SK-N-SH (cell line): ENCODE measurements at regions not wholly inside any gene's neighbourhood (a gene's known extent, or its start where the extent isn't known, plus 50 kb on each side); places are given as distances from the start of the nearest gene placed in this dataset.

ENCODE experiments used
- CTCF ChIA-PET: fragments of 300-600, 350-600 bp; formaldehyde crosslinking; extraction: SDS; loops from one replicate; lab custom pipeline; 2021; lab: Yijun Ruan, JAX
- POLR2A ChIA-PET: fragments of 350-600 bp; sonication (Branson Sonifier 250); formaldehyde crosslinking; extraction: SDS; loops from one replicate; lab custom pipeline; 2020; ENCODE audit warnings: antibody characterized with exemption, inconsistent platforms; lab: Yijun Ruan, JAX
- DNase-seq: peaks from one replicate; pipeline ENCODE4 v3.0.0; 2012
- H2AFZ ChIP-seq: fragments of 200-600 bp; sonication (generic); 2 replicates; pipeline ENCODE4 v1.8.1; 2016; ENCODE audit warnings: antibody characterized with exemption, mild to moderate bottlenecking, low read depth
- H3F3A ChIP-seq: fragments of 200-600 bp; sonication (generic); replicated peaks from 2 replicates; pipeline ENCODE3; 2016; ENCODE audit warnings: antibody characterized with exemption, mild to moderate bottlenecking; ENCODE audit not compliant: insufficient read depth
- H3K27ac ChIP-seq, 2 experiments: fragments of 200-500 bp in 1 of 2; fragments of 200-600 bp in 1 of 2; sonication (Bioruptor generic) in 1 of 2; sonication (generic), shearing (Covaris generic) in 1 of 2; 2 replicates each; pipeline versions ENCODE4 v1.5.1 to v1.6.1; 2014 to 2016; ENCODE audit warnings: low read depth in 2 of 2, inconsistent platforms in 1 of 2, low read length in 1 of 2, mild to moderate bottlenecking in 1 of 2, mixed read lengths in 1 of 2
- H3K27me3 ChIP-seq: fragments of 200-600 bp; sonication (generic), shearing (Covaris generic); 2 replicates; pipeline ENCODE4 v1.6.1; 2016; ENCODE audit warnings: mixed run types; ENCODE audit not compliant: insufficient read depth
- H3K36me3 ChIP-seq, 2 experiments: fragments of 200-500 bp in 1 of 2; fragments of 200-600 bp in 1 of 2; sonication (Bioruptor generic) in 1 of 2; sonication (generic) in 1 of 2; replicated peaks in 1 of 2; 2 replicates each; pipeline versions ENCODE3 to v1.5.1; 2014 to 2016; ENCODE audit warnings: low read length in 1 of 2, mild to moderate bottlenecking in 1 of 2; ENCODE audit not compliant: insufficient read depth in 2 of 2, control insufficient read depth in 1 of 2
- H3K4me1 ChIP-seq, 2 experiments: fragments of 200-500 bp in 1 of 2; fragments of 200-600 bp in 1 of 2; sonication (Bioruptor generic) in 1 of 2; sonication (generic), shearing (Covaris generic) in 1 of 2; 2 replicates each; pipeline versions ENCODE4 v1.5.1 to v1.6.1; 2014 to 2016; ENCODE audit warnings: low read depth in 1 of 2, low read length in 1 of 2, mixed run types in 1 of 2; ENCODE audit not compliant: insufficient read depth in 2 of 2, control insufficient read depth in 1 of 2
- H3K4me2 ChIP-seq: fragments of 200-600 bp; sonication (generic), shearing (Covaris generic); 2 replicates; pipeline ENCODE4 v1.6.1; 2017; ENCODE audit warnings: mixed run types
- H3K4me3 ChIP-seq, 2 experiments: fragments of 200-500 bp in 1 of 2; fragments of 200-600 bp in 1 of 2; sonication (Bioruptor generic) in 1 of 2; sonication (generic), shearing (Covaris generic) in 1 of 2; 2 replicates each; pipeline versions ENCODE4 v1.5.1 to v1.8.1; 2014 to 2016; ENCODE audit warnings: low read depth in 2 of 2, inconsistent platforms in 1 of 2, low read length in 1 of 2, mild to moderate bottlenecking in 1 of 2, mixed read lengths in 1 of 2, moderate library complexity in 1 of 2
- H3K79me2 ChIP-seq: fragments of 200-600 bp; sonication (generic); 2 replicates; pipeline ENCODE4 v1.8.1; 2017; ENCODE audit warnings: mild to moderate bottlenecking; ENCODE audit not compliant: insufficient read depth
- H3K9ac ChIP-seq: fragments of 200-600 bp; sonication (generic); 2 replicates; pipeline ENCODE4 v1.6.1; 2017; ENCODE audit warnings: mixed run types
- H3K9me2 ChIP-seq: fragments of 200-600 bp; sonication (generic); 2 replicates; pipeline ENCODE4 v1.6.1; 2017; ENCODE audit warnings: mixed run types
- H3K9me3 ChIP-seq: fragments of 200-600 bp; sonication (generic); 2 replicates; pipeline ENCODE4 v1.6.1; 2017; ENCODE audit warnings: mixed run types, mild to moderate bottlenecking, moderate library complexity
- H4K20me1 ChIP-seq: fragments of 200-600 bp; sonication (generic); 2 replicates; pipeline ENCODE4 v1.6.1; 2017; ENCODE audit warnings: mild to moderate bottlenecking, mixed run types; ENCODE audit not compliant: insufficient read depth
- CHD2 ChIP-seq: fragments of 150-350 bp; IDR thresholded peaks from 2 replicates; pipeline ENCODE4 v1.6.1; 2018; ENCODE audit warnings: low read length; ENCODE audit not compliant: partially characterized antibody
- ELF1 ChIP-seq: IDR thresholded peaks from 2 replicates; pipeline ENCODE4 v1.4.0; 2012
- EP300 ChIP-seq, 2 experiments: IDR thresholded peaks; 2 replicates each; pipeline versions ENCODE4 v1.4.0 to v1.6.1; 2012; ENCODE audit warnings: borderline replicate concordance in 1 of 2, low read depth in 1 of 2, low read length in 1 of 2
- EZH2phosphoT487 ChIP-seq: fragments of 200-600 bp; sonication (generic); IDR thresholded peaks from 2 replicates; pipeline ENCODE4 v1.6.1; 2017; ENCODE audit warnings: low read depth, mixed run types, mild to moderate bottlenecking, antibody characterized with exemption, moderate library complexity, borderline replicate concordance
- FOSL2 ChIP-seq: IDR thresholded peaks from 2 replicates; pipeline ENCODE4 v1.4.0; 2012; ENCODE audit warnings: low read depth, mild to moderate bottlenecking, moderate library complexity, borderline replicate concordance
- FOXJ3 ChIP-seq: sonication (generic); formaldehyde crosslinking; IDR thresholded peaks from 2 replicates; pipeline ENCODE4 v1.5.1; 2020; ENCODE audit warnings: mild to moderate bottlenecking, missing genetic modification reagents
- GATA2 ChIP-seq: sonication (generic); formaldehyde crosslinking; IDR thresholded peaks from 2 replicates; pipeline ENCODE4 v1.5.0; 2020; ENCODE audit warnings: mild to moderate bottlenecking, missing genetic modification reagents
- RAD21 ChIP-seq: IDR thresholded peaks from 2 replicates; pipeline ENCODE4 v1.6.1; 2012; ENCODE audit warnings: mild to moderate bottlenecking, low read length
- RCOR1 ChIP-seq: fragments of 150-350 bp; IDR thresholded peaks from 2 replicates; pipeline ENCODE4 v1.6.1; 2017; ENCODE audit warnings: antibody characterized with exemption, low read length
- RFX5 ChIP-seq: IDR thresholded peaks from 2 replicates; pipeline ENCODE4 v1.6.1; 2012; ENCODE audit warnings: mild to moderate bottlenecking, improper control_type of control experiment, low read length
- RXRA ChIP-seq: IDR thresholded peaks from 2 replicates; pipeline ENCODE4 v1.4.0; 2012; ENCODE audit warnings: low read depth, mild to moderate bottlenecking, borderline replicate concordance
- SIN3A ChIP-seq: IDR thresholded peaks from 2 replicates; pipeline ENCODE4 v1.6.1; 2012; ENCODE audit warnings: low read depth, mild to moderate bottlenecking, low read length, moderate library complexity, borderline replicate concordance
- SMC3 ChIP-seq: IDR thresholded peaks from 2 replicates; pipeline ENCODE4 v1.6.1; 2012; ENCODE audit warnings: low read depth, low read length, improper control_type of control experiment
- TCF12 ChIP-seq: IDR thresholded peaks from 2 replicates; pipeline ENCODE4 v1.4.0; 2012
- USF1 ChIP-seq: IDR thresholded peaks from 2 replicates; pipeline ENCODE4 v1.4.0; 2012; ENCODE audit warnings: low read depth, borderline replicate concordance
- YY1 ChIP-seq: IDR thresholded peaks from 2 replicates; pipeline ENCODE4 v1.4.0; 2012; ENCODE audit warnings: low read depth, mild to moderate bottlenecking
- WGBS: methylation state at CpG from one replicate; pipeline ENCODE4 v1.1.6; 2017; ENCODE audit warnings: low lambda C conversion rate; 5-methylcytosine and 5-hydroxymethylcytosine counted together
- TF ChIP-seq, protein P1 (sequence below): IDR thresholded peaks from 2 replicates; pipeline ENCODE4 v1.6.1; 2012; ENCODE audit warnings: mild to moderate bottlenecking, low read depth, low read length, moderate library complexity
- TF ChIP-seq, protein P2 (sequence below): IDR thresholded peaks from 2 replicates; pipeline ENCODE4; 2012

- no peak for TF ChIP-seq SMC3
- TF ChIP-seq, protein P1, sequence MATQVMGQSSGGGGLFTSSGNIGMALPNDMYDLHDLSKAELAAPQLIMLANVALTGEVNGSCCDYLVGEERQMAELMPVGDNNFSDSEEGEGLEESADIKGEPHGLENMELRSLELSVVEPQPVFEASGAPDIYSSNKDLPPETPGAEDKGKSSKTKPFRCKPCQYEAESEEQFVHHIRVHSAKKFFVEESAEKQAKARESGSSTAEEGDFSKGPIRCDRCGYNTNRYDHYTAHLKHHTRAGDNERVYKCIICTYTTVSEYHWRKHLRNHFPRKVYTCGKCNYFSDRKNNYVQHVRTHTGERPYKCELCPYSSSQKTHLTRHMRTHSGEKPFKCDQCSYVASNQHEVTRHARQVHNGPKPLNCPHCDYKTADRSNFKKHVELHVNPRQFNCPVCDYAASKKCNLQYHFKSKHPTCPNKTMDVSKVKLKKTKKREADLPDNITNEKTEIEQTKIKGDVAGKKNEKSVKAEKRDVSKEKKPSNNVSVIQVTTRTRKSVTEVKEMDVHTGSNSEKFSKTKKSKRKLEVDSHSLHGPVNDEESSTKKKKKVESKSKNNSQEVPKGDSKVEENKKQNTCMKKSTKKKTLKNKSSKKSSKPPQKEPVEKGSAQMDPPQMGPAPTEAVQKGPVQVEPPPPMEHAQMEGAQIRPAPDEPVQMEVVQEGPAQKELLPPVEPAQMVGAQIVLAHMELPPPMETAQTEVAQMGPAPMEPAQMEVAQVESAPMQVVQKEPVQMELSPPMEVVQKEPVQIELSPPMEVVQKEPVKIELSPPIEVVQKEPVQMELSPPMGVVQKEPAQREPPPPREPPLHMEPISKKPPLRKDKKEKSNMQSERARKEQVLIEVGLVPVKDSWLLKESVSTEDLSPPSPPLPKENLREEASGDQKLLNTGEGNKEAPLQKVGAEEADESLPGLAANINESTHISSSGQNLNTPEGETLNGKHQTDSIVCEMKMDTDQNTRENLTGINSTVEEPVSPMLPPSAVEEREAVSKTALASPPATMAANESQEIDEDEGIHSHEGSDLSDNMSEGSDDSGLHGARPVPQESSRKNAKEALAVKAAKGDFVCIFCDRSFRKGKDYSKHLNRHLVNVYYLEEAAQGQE: no peak
- TF ChIP-seq ELF1: no peak
- TF ChIP-seq SIN3A: no peak
- no peak for TF ChIP-seq FOSL2
- TF ChIP-seq CHD2: no peak
- TF ChIP-seq TCF12: no peak
- TF ChIP-seq RXRA: no peak
- TF ChIP-seq EZH2phosphoT487: no peak
- TF ChIP-seq GATA2 (CRISPR knock-in tag): no peak
- no peak for TF ChIP-seq EP300 (IDR thresholded peaks at IDR 0.05; ENCODE audit: borderline replicate concordance in 1 of 2, low read depth in 1 of 2, low read length in 1 of 2)
- no peak for TF ChIP-seq RAD21
- TF ChIP-seq USF1: no peak
- no peak for TF ChIP-seq FOXJ3 (CRISPR knock-in tag)
- TF ChIP-seq, protein P2, sequence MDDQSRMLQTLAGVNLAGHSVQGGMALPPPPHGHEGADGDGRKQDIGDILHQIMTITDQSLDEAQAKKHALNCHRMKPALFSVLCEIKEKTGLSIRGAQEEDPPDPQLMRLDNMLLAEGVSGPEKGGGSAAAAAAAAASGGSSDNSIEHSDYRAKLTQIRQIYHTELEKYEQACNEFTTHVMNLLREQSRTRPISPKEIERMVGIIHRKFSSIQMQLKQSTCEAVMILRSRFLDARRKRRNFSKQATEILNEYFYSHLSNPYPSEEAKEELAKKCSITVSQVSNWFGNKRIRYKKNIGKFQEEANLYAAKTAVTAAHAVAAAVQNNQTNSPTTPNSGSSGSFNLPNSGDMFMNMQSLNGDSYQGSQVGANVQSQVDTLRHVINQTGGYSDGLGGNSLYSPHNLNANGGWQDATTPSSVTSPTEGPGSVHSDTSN: no peak
- no peak for TF ChIP-seq YY1
- no peak for TF ChIP-seq RFX5
- TF ChIP-seq RCOR1: no peak
- ChIA-PET POLR2A (no interaction called here), CTCF (no interaction called here)
- no peaks in the 10 kb centered on the region for H3K4me1 ChIP-seq
- no peak overlapping the region for H3K27ac ChIP-seq
- H3K4me2 ChIP-seq: no peak overlapping the region
- no peaks in the 10 kb centered on the region for H3K9me3 ChIP-seq
- no peak overlapping the region for H3K4me3 ChIP-seq
- 1% methylated on average over 4 of the region's 5 CpGs for WGBS
- no peak overlapping the region for H3K9ac ChIP-seq
- DNase-seq: no peak
- H4K20me1 ChIP-seq: no peaks in the 10 kb centered on the region
- no peaks in the 10 kb centered on the region for H3K9me2 ChIP-seq
- H3K36me3 ChIP-seq: no peaks in the 10 kb centered on the region
- no peak overlapping the region for H2AFZ ChIP-seq
- H3F3A ChIP-seq: no peaks in the 10 kb centered on the region
- no peaks in the 10 kb centered on the region; the same call in 1 of the 2 replicates for H3K27me3 ChIP-seq
- no peaks in the 10 kb centered on the region for H3K79me2 ChIP-seq
Measured at GRCh38 chr14:38135106-38135867, 72.4 kb upstream of the SSTR1 start.
